Tibial nerve (tissue), 4 donors: ENCODE measurements at regions not wholly inside any gene's neighbourhood (a gene's known extent, or its start where the extent isn't known, plus 50 kb on each side); places are given as distances from the start of the nearest gene placed in this dataset.

Experiments
- CTCF ChIP-seq, 5 experiments: fragments of 200-600 bp in 3 of 5; fragments of 450-650 bp in 2 of 5; sonication (generic) in 3 of 5; IDR thresholded peaks; one replicate each; pipeline ENCODE4 v1.5.1; 2016 to 2019; ENCODE audit warnings: antibody characterized with exemption in 5 of 5, mild to moderate bottlenecking in 3 of 5, moderate library complexity in 2 of 5
- EP300 ChIP-seq, 2 donors: sonication (generic); formaldehyde crosslinking; IDR thresholded peaks; one replicate each; pipeline ENCODE4 v1.6.1; 2017; ENCODE audit warnings: antibody characterized with exemption in 2 of 2, mild to moderate bottlenecking in 1 of 2
- POLR2A ChIP-seq, 2 donors: fragments of 450-650 bp; IDR thresholded peaks; one replicate each; pipeline ENCODE4 v1.6.1; 2017; ENCODE audit warnings: antibody characterized with exemption in 2 of 2, mild to moderate bottlenecking in 2 of 2, moderate library complexity in 2 of 2

DNA sequence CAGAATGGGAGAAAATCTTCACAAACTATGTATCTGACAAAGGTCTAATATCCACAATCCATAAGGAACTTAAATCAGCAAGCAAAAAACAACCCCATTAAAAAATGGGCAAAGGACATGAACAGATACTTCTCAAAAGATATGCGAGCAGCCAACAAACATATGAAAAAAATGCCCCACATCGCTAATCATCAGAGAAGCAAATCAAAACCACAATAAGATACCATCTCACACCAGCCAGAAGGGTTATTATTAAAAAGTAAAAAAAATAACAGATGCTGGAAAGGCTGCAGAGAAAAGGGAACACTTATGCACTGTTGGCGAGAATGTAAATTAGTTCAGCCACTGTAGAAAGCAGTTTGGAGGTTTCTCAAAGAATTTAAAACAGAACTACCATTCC lies 80.2 kb upstream of the ATP11B start:
- TF ChIP-seq POLR2A (IDR thresholded peaks at IDR 0.05) (no peak), CTCF (IDR thresholded peaks at IDR 0.05) (no peak), EP300 (IDR thresholded peaks at IDR 0.05) (no peak)
